Progenitor cell of endocrine pancreas (in vitro differentiated cells): ENCODE measurements at regions not wholly inside any gene's neighbourhood (a gene's known extent, or its start where the extent isn't known, plus 50 kb on each side); places are given as distances from the start of the nearest gene placed in this dataset.
A peak's percentile ranks its signal among the peaks of the same experiment; 100 is the strongest.

Experiments used
- DNase-seq: peaks from one replicate; pipeline ENCODE4 v3.0.0; 2021; ENCODE audit warnings: low spot score; ENCODE audit not compliant: unreplicated experiment
- H3K27ac Mint-ChIP-seq: 2 replicates; pipeline ENCODE4 v1.8.0; 2021; ENCODE audit warnings: mild to moderate bottlenecking, moderate library complexity, mixed read lengths
- H3K27me3 Mint-ChIP-seq: 2 replicates; pipeline ENCODE4 v1.8.0; 2021; ENCODE audit warnings: mixed read lengths
- H3K36me3 Mint-ChIP-seq: 2 replicates; pipeline ENCODE4 v1.8.0; 2022; ENCODE audit warnings: mixed read lengths; ENCODE audit not compliant: insufficient read depth
- H3K4me1 Mint-ChIP-seq: 2 replicates; pipeline ENCODE4 v1.8.0; 2021; ENCODE audit warnings: low read depth, mixed read lengths
- H3K4me3 Mint-ChIP-seq: 2 replicates; pipeline ENCODE4 v1.8.0; 2021; ENCODE audit warnings: low read depth, mild to moderate bottlenecking, moderate library complexity, mixed read lengths
- H3K9me3 Mint-ChIP-seq: 2 replicates; pipeline ENCODE4 v1.8.0; 2021; ENCODE audit warnings: low read depth, mixed read lengths
- CTCF ChIP-seq: fragments of 200-600 bp; sonication (generic); IDR thresholded peaks from one replicate; pipeline ENCODE4 v1.5.0; 2021; ENCODE audit warnings: antibody characterized with exemption, mild to moderate bottlenecking; ENCODE audit not compliant: unreplicated experiment

GRCh38 chr1:56331892-56332567 lies 247.3 kb downstream of the PLPP3 start:
- H3K4me3 Mint-ChIP-seq: peak overlapping the region; percentile 59
- H3K36me3 Mint-ChIP-seq: no peaks in the 10 kb centered on the region
- H3K27ac Mint-ChIP-seq: peak overlapping the region; percentile 92

GRCh38 chr1:56331207-56331891 lies 248.0 kb downstream of the PLPP3 start:
- Mint-ChIP-seq H3K9me3 (peaks cover 2% of the 10 kb centered on the region), H3K36me3 (no peaks in the 10 kb centered on the region), H3K4me1 (peaks cover 32% of the 10 kb centered on the region), H3K27ac (peak overlapping the region; percentile 92), H3K27me3 (no peaks in the 10 kb centered on the region), H3K4me3 (peak overlapping the region; percentile 59)
- no peak for TF ChIP-seq CTCF
- DNase-seq: no peak

More at GRCh38 chr1:56331892-56332567, 247.3 kb downstream of the PLPP3 start:
- TF ChIP-seq CTCF: no peak
- no peaks in the 10 kb centered on the region for H3K27me3 Mint-ChIP-seq
- peaks cover 32% of the 10 kb centered on the region for H3K4me1 Mint-ChIP-seq
- no peak for DNase-seq
- H3K9me3 Mint-ChIP-seq: peaks cover 5% of the 10 kb centered on the region

GRCh38 chr1:56330391-56331026 lies 248.9 kb downstream of the PLPP3 start:
- DNase-seq: no peak
- H3K9me3 Mint-ChIP-seq: no peaks in the 10 kb centered on the region
- peaks cover 33% of the 10 kb centered on the region for H3K4me1 Mint-ChIP-seq
- peak overlapping the region; percentile 17 for H3K4me3 Mint-ChIP-seq
- TF ChIP-seq CTCF: no peak
- H3K36me3 Mint-ChIP-seq: no peaks in the 10 kb centered on the region
- H3K27ac Mint-ChIP-seq: no peak overlapping the region
- H3K27me3 Mint-ChIP-seq: no peaks in the 10 kb centered on the region

- H3K27me3 Mint-ChIP-seq: no peaks in the 10 kb centered on the region
These were observed 249.4 kb downstream of the PLPP3 start for GRCh38 chr1:56329970-56330369.

More at GRCh38 chr1:56329970-56330369, 249.4 kb downstream of the PLPP3 start:
- no peak for TF ChIP-seq CTCF
- Mint-ChIP-seq H3K27ac (no peak overlapping the region), H3K9me3 (no peaks in the 10 kb centered on the region), H3K36me3 (no peaks in the 10 kb centered on the region), H3K4me3 (peak overlapping the region; percentile 17), H3K4me1 (peaks cover 33% of the 10 kb centered on the region)
- DNase-seq: no peak
